GM12891 (cell line): ENCODE measurements at regions not wholly inside any gene's neighbourhood (a gene's known extent, or its start where the extent isn't known, plus 50 kb on each side); places are given as distances from the start of the nearest gene placed in this dataset.
"Not testable (repeated sequence)": the region's sequence is repeated elsewhere in the genome, so short reads cannot be mapped to it uniquely, and the experiment has no call there.

Source experiments
- DNase-seq: peaks from one replicate; pipeline ENCODE4 v3.0.0; 2011; ENCODE audit warnings: low spot score; ENCODE audit not compliant: insufficient read length
- FAIRE-seq: peaks from 2 replicates; lab custom pipeline; 2011; peaks lifted over from hg19 to GRCh38; lab: Jason Lieb, UNC
- PAX5 ChIP-seq: IDR thresholded peaks from 2 replicates; pipeline ENCODE4 v1.6.1; 2011; ENCODE audit warnings: low read length, moderate library complexity, mild to moderate bottlenecking; ENCODE audit not compliant: insufficient read depth, severe bottlenecking
- POLR2A ChIP-seq: IDR thresholded peaks from 2 replicates; pipeline ENCODE4 v1.6.1; 2011; ENCODE audit warnings: low read depth, low read length, control low read depth
- POLR2AphosphoS5 ChIP-seq: IDR thresholded peaks from 2 replicates; pipeline ENCODE4 v1.6.1; 2011; ENCODE audit warnings: low read depth, low read length, control low read depth
- POU2F2 ChIP-seq: IDR thresholded peaks from 2 replicates; pipeline ENCODE4 v1.6.1; 2011; ENCODE audit warnings: low read depth, mild to moderate bottlenecking, control low read depth, low read length, moderate library complexity
- SPI1 ChIP-seq: IDR thresholded peaks from 2 replicates; pipeline ENCODE4 v1.6.1; 2011; ENCODE audit warnings: low read depth, low read length, control low read depth
- TAF1 ChIP-seq: IDR thresholded peaks from 2 replicates; pipeline ENCODE4 v1.6.1; 2011; ENCODE audit warnings: low read depth, low read length, control low read depth

DNA sequence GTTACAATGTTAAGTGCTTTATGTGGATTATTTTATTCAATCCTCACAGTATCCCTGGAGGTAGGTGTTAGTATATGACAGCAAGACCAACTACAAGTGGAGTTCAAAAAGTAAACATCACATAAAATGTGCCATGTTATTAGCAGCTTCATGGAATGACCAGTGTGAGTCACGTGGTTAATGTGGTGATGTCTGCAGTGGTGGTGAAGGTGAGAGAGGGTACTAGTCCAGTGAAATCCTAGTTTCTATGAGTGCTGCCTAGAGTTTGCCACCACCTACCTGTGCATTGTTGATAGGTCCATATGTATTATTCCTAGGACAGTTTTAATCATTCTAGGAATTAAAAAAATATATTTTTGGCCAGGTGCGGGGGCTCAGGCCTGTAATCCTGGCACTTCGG, 865.2 kb upstream of the DDX18 start:
- DNase-seq (no peak), FAIRE-seq (no peak)

DNA sequence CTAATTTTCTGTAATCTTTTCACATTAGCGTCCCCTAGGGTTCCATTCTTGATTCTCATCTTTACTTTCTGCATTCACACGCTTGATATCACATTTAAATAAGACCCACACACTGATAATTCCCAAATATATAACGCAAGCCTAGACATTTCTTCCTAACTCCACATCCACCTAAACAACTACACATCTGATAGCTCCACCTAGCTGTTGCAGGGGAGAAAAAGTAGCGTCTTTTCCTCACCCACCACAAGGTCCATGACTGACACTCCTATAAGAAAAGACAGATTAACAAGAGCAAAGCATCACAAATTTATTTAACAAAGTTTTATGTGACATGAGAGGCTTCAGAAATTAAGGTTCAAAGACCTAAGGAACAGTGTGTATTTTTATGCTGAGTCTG, 862.2 kb upstream of the DDX18 start:
- TF ChIP-seq PAX5 = no peak
- TF ChIP-seq POU2F2 = no peak
- no peak for TF ChIP-seq TAF1
- TF ChIP-seq POLR2AphosphoS5 = no peak
- FAIRE-seq (no peak), DNase-seq (no peak)

More for the DNA sequence above, 865.2 kb upstream of the DDX18 start:
- no peak for TF ChIP-seq POLR2AphosphoS5
- TF ChIP-seq TAF1 = no peak
- TF ChIP-seq POU2F2 = no peak
- TF ChIP-seq SPI1 = no peak
- TF ChIP-seq POLR2A = no peak
- no peak for TF ChIP-seq PAX5

DNA sequence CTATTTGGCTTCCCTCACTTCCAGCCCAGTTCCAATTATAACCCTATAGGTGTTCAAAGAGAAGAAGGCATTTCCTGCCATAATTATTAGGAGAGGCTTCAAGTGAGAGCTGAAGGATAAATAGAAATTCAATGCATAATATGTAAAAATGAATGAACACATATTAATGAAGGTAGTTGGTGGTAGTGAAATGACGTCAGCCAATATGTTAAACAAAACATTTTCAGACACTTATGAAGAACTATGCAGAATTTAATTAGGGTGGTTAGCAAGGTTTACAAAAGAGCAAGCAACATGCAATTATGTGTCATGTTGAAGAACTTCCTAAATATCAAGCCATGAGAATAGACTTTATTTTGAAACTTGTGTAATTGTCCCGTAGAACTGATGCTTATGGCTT, 858.8 kb upstream of the DDX18 start:
- DNase-seq = no peak
- FAIRE-seq = no peak
- TF ChIP-seq TAF1 = no peak
- no peak for TF ChIP-seq POU2F2
- no peak for TF ChIP-seq POLR2A
- no peak for TF ChIP-seq PAX5
- no peak for TF ChIP-seq SPI1
- no peak for TF ChIP-seq POLR2AphosphoS5

DNA sequence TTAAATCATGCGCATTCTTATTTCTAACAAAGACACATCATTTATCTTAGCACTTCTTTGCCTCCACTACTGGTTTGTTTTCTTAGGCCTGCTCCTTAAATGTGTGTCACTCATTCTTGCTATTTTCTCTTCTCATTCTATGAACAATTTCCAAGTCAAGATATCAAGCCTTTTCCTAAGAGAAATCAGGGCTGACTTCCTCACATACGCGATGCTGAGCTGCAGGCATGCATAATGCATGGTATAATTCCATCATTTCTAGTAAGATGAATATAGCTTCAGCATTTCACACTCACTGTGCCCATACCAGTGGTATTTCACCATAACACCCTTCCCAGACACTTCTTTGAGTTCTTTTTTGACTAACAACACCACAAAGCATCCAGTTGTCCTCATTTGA, 838.9 kb upstream of the DDX18 start:
- FAIRE-seq (no peak), DNase-seq (no peak)

DNA sequence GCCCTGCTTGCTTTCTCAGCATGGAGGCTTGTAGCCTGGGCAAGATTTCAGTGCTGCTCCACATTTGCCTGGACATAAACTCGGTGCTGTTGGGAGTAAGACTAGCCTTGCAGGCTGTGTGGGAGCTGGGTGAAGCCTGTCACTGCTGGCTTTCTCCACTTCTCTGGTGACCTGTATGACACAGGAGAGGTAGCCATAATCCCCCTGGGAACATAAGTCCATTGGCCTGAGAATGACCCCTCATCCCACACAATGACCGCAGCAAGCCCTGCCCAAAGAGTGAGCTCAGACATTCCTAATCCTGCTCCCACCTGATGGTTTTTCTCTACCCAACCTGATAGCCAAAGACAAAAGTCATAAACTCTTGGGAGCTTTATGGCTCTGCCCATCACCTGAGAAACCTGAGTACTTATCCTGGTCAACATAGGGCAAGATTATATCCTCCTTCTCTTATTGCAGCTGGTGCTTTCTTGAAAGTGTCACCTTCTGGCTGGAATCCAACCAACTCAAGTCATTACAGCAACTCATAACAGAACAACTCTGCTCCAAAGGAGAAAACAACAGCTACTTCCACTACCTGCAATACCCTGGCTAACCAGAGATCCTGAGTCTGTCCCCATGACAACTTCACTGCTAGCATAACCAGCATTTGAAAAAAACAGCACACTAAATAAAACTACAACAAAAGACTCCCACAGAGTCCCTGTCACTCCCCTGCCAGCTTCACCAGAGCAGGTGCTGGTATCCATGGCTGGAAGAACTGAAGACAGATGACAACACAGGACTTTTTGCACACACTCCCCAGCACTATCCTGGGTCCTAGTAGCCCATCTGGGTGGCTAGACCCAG, 834.4 kb upstream of the DDX18 start:
- no peak for FAIRE-seq
- DNase-seq = no peak

More for the DNA sequence above, 838.9 kb upstream of the DDX18 start:
- TF ChIP-seq PAX5 (no peak), POLR2A (no peak), POLR2AphosphoS5 (no peak), TAF1 (no peak), SPI1 (no peak), POU2F2 (no peak)

DNA sequence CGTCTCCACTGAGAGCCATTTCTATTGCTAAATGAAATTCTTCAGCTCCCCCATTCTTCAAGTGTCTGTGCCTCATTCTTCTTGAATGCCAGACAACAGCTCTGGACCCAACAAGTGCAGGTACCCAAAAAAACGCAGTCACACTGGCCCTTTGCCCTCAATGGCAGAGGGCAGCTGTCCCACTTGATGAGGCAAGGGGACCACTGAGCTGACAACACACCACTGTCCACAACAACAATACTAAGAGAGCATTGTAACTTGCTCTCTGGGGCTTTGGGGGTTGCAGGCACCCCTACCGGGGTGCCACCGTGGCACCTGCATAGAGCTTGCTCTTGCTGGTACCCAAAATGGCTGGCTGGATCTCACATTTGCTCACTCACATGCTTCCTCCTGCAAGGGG, 827.0 kb upstream of the DDX18 start:
- TF ChIP-seq SPI1 = no peak

More for the DNA sequence above, 834.4 kb upstream of the DDX18 start:
- TF ChIP-seq POU2F2 (no peak), POLR2AphosphoS5 (no peak)

DNA sequence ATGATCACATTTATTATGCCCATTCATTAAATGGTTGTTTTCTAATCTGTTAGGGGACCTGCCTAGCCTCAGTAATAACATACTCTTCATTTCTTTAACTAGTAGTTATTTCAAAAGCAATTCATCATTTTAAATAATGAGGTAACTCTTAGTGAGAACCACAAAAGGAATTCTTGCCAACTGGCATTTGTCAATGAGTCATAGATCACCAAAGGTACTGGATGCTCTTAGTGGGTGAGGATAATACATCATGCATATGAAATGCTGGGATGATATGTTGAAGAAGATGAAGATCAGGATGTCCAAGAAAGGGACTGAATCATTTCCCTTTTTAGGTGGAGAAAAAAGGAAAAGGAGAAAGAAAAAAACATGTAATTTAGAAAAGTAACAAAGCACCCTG, 826.2 kb upstream of the DDX18 start:
- TF ChIP-seq SPI1 (no peak), POLR2AphosphoS5 (no peak), PAX5 (no peak), POLR2A (no peak), TAF1 (no peak), POU2F2 (no peak)
- DNase-seq = no peak

More for the DNA sequence above, 827.0 kb upstream of the DDX18 start:
- DNase-seq = no peak
- FAIRE-seq = no peak

DNA sequence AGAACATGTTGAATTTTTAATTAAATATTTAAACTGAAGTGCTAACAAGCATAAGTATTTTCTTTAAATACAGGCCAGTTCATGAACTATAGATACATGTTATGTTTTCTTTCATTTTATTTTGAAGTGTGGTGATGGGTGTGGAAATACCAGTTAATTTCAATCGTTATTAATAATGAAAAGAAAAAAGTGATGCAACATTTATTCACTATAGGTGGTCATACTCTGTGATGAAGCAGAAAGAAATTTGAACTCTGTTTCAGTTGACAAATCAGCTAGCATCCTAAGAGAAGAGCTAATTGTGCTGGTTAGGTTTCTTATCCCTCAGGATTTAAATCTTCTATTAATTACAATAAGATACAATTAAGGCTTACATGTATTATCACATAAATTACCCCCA, 795.1 kb upstream of the DDX18 start:
- TF ChIP-seq PAX5 = no peak
- no peak for TF ChIP-seq SPI1
- no peak for TF ChIP-seq POLR2A
- TF ChIP-seq POU2F2 = no peak
- TF ChIP-seq POLR2AphosphoS5 = no peak
- no peak for TF ChIP-seq TAF1
- DNase-seq (no peak), FAIRE-seq (no peak)

More for the DNA sequence above, 826.2 kb upstream of the DDX18 start:
- no peak for FAIRE-seq

DNA sequence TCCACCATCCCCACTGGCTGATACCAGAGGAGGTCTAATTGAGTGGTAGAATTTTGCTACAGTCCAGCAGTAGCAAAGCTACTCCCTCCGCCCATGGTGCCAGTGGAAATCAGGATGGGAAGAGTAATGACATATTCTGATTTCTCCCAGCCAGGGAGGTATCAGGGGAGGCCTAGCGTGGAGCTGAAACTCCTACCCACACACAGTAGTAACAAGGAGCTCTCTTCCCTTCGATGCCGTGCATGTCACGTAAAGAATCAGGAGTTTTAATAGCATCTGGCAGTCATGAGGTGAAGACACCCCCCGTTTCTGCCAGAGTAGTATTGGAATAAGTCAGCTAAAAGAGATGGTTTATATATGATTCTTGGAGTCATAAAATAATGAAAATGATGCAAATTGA, 786.8 kb upstream of the DDX18 start:
- no peak for DNase-seq
- no peak for TF ChIP-seq POLR2A
- no peak for TF ChIP-seq POU2F2
- TF ChIP-seq PAX5 = no peak
- TF ChIP-seq TAF1 = no peak
- TF ChIP-seq SPI1 = no peak
- no peak for TF ChIP-seq POLR2AphosphoS5
- no peak for FAIRE-seq

DNA sequence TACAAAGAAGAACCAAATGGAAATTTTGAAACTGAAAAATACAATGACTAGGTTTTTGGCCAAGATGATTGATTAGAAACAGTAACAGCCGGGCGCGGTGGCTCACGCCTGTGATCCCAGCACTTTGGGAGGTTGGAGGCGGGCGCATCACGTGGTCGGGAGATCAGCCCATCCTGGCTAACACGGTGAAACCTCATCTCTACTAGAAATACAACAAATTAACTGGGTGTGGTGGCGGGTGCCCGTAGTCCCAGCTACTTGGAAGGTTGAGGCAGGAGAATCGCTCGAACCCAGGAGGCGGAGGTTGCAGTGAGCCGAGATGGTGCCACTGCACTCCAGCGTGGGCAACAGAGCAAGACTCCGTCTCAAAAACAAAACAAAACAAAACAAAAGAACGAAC, 785.8 kb upstream of the DDX18 start:
- DNase-seq, FAIRE-seq: not testable (repeated sequence)

DNA sequence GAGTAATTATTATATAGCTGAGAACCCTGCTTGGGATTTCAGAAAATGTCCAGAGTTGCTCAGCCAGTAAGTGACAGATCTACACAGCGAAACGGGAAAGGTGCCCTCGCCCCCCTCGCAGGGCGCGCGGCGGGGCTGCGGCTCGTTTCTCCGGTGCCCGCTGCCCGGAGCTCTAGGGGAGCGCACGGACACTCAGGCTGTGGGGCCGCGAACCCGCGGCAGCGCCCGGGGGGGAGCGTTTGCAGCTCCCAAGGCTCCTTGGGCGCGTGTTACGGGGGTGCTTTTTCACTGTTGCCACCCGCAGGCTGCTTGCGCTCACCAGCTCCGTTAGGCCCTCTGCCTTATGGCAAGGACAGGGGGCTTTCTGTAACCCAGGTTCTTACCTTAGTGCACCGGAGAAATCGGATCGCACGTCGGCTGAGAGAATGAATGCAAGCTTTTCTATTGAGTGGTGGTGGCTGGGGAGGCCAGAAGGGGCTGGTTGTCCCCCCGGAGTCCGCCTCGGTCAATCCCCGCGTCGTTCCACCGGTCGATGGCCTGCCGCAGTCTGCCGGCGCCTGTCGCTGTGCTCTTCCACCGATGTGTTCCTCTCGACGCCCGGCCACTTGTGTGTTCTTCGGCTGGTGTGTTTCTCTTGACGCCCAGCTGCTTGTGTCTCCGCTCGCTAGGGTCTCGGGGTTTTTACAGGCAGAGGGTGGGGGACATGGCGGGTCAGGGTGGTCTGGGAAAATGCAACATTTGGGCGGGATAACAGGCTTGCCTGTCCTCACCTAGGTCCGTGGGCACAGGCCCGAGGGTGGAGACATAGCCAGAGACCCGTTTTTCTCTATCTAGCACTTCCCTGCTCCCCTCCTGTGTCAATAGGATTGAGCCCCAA, 758.8 kb upstream of the DDX18 start:
- FAIRE-seq (no peak), DNase-seq (no peak)
- TF ChIP-seq POLR2AphosphoS5 = no peak
- no peak for TF ChIP-seq PAX5
- TF ChIP-seq POLR2A = no peak
- TF ChIP-seq POU2F2 = no peak
- no peak for TF ChIP-seq SPI1
- no peak for TF ChIP-seq TAF1
